ENCODE measurements at regions not wholly inside any gene's neighbourhood (a gene's known extent, or its start where the extent isn't known, plus 50 kb on each side); places are given as distances from the start of the nearest gene placed in this dataset.

- DNase-seq: no peak
Measured at GRCh38 chr9:108674766-108675530, 180.8 kb downstream of the ACTL7B start.

- DNase-seq: no peak
Measured at GRCh38 chr9:108673386-108673785, 182.4 kb downstream of the ACTL7B start.

GRCh38 chr9:108672475-108673190 is 183.2 kb downstream of the ACTL7B start:
- DNase-seq: no peak

- DNase-seq: no peak
Measured at GRCh38 chr9:108671794-108672193, 184.0 kb downstream of the ACTL7B start.

- DNase-seq: no peak
Measured at GRCh38 chr9:108671176-108671575, 184.6 kb downstream of the ACTL7B start.

- DNase-seq: no peak
Measured at GRCh38 chr9:108668938-108669335, 186.8 kb downstream of the ACTL7B start.

GRCh38 chr9:108668191-108668937 is 187.4 kb downstream of the ACTL7B start:
- DNase-seq: no peak

GRCh38 chr9:108666240-108666784 is 189.5 kb downstream of the ACTL7B start:
- DNase-seq: no peak

GRCh38 chr9:108665521-108666239 is 190.1 kb downstream of the ACTL7B start:
- no peak for DNase-seq

GRCh38 chr9:108664309-108665255 is 191.2 kb downstream of the ACTL7B start:
- DNase-seq: no peak

GRCh38 chr9:108663422-108663821 is 192.4 kb downstream of the ACTL7B start:
- DNase-seq: no peak

- DNase-seq: no peak
Measured at GRCh38 chr9:108662956-108663355, 192.8 kb downstream of the ACTL7B start.

- no peak for DNase-seq
Measured at GRCh38 chr9:108662091-108662875, 193.5 kb downstream of the ACTL7B start.

- DNase-seq: no peak
Measured at GRCh38 chr9:108656566-108656965, 199.2 kb downstream of the ACTL7B start.

GRCh38 chr9:108655818-108656217 is 200.0 kb downstream of the ACTL7B start:
- DNase-seq: no peak

GRCh38 chr9:108654566-108654965 is 201.2 kb downstream of the ACTL7B start:
- DNase-seq: no peak

GRCh38 chr9:108652851-108653250 is 202.9 kb downstream of the ACTL7B start:
- DNase-seq: no peak

- no peak for DNase-seq
Measured at GRCh38 chr9:108650826-108651225, 205.0 kb downstream of the ACTL7B start.

GRCh38 chr9:108645520-108645919 is 210.3 kb downstream of the ACTL7B start:
- no peak for DNase-seq

- no peak for DNase-seq
Measured at GRCh38 chr9:108643731-108644510, 211.9 kb downstream of the ACTL7B start.
